ENCODE measurements at regions not wholly inside any gene's neighbourhood (a gene's known extent, or its start where the extent isn't known, plus 50 kb on each side); places are given as distances from the start of the nearest gene placed in this dataset.
"Not testable (repeated sequence)": the region's sequence is repeated elsewhere in the genome, so short reads cannot be mapped to it uniquely, and the experiment has no call there.

GRCh38 chrX:130467936-130468335 lies 66.1 kb downstream of the RBMX2 start:
- DNase-seq (ENCODE audit: low read depth in 2 of 2), result no peak

- DNase-seq (ENCODE audit: low read depth in 2 of 2), result no peak
Observed at GRCh38 chrX:130468395-130468923, 66.7 kb downstream of the RBMX2 start.

GRCh38 chrX:130482871-130483270 lies 81.1 kb downstream of the RBMX2 start:
- no peak for DNase-seq (ENCODE audit: low read depth in 2 of 2)

DNA sequence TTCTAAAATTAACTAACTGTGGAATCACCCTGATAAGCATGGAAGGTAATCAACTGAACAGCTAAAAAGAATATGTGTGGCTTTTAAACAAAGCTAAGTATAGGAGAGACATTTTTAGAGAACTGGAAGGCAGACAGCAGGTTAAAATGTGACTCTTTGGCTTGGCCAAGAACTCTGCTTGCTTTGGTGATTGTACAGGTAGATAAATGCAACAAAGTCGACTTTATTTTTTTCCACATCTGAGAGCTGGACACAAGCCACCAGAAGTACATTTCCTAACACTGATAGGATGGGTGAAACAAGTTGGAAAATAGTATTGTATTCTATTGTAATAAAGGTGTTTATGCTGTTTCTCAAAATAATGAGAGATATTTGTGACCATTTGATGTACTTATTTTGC lies 84.1 kb downstream of the RBMX2 start:
- no peak for DNase-seq (ENCODE audit: low read depth in 2 of 2)

- DNase-seq (ENCODE audit: low read depth in 2 of 2), result not testable (repeated sequence)
Observed at GRCh38 chrX:130495502-130495901, 93.7 kb downstream of the RBMX2 start.

- DNase-seq (ENCODE audit: low read depth in 2 of 2), result no peak
Observed at GRCh38 chrX:130497531-130497930, 95.7 kb downstream of the RBMX2 start.

DNA sequence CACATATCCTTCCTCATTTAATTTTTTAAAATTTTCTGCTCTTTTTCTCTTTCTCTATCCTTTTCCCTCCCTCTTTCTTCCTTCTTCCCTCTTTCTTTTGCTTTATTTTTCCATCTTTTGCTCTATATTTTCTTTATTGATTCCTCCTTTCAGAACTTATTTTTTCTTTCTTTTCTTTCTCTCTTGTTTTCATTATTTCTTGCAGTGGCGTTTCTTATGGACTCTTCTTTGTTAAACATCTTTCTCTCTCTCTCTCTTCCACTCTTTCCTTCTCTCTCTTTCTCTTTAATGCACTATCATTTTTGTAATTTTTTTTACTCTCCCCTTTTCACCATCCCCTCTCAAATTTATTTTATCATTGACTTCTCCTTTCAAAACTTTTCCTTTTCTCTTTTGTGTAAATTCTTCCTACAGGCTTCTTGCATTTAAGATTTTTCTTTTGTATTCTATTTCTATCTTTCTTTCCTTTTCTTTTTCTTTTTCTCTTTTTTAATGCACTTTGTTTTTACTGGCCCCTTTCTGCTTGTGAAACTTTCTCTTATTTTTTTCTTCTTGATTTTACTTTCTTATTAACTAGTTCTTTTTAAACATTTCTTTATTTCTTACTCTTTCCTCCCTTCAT lies 97.0 kb downstream of the RBMX2 start:
- no peak for DNase-seq (ENCODE audit: low read depth in 2 of 2)

- DNase-seq (ENCODE audit: low read depth in 2 of 2), result no peak
Observed at GRCh38 chrX:130502016-130502570, 100.3 kb downstream of the RBMX2 start.

DNA sequence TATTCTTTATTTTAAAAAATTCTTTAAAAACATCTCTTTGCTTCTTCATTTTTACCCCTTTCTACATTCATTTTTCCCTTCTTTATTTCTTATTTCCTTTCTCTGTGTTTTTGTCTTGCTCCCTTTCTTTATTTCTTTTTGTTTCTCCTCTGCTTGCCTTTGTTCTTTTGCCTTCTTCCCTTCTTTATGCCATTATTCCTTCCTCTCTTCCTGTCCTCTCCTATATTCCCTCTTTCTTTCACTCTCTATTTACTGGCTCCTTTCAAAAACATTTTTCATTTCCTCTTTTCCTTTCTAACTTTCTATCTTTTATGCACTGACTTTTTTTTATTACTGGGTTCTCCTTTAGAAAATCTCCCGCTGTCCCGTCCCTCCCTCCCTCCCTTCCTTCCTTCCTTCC lies 102.2 kb downstream of the RBMX2 start:
- no peak for DNase-seq (ENCODE audit: low read depth in 2 of 2)

DNA sequence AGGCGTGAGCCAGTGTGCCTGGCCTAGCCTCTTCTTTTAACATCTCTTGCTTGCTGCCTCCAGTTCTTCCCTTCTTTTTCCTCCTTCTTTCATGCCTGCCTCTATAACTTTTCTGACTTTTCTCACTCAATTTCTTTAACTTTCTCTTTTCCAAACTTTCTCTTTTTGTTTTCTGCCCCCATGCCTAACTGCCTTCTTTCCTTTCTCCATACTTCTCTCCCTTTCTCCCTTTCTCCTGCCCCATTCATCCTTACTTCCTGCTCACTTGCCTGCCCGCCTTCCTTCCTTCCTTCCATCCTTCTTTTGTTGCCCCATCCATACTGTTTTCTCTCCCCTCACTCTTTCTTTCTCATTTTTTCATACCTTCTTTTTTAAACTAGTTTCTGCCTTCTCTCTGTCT lies 105.2 kb downstream of the RBMX2 start:
- no peak for DNase-seq (ENCODE audit: low read depth in 2 of 2)

DNA sequence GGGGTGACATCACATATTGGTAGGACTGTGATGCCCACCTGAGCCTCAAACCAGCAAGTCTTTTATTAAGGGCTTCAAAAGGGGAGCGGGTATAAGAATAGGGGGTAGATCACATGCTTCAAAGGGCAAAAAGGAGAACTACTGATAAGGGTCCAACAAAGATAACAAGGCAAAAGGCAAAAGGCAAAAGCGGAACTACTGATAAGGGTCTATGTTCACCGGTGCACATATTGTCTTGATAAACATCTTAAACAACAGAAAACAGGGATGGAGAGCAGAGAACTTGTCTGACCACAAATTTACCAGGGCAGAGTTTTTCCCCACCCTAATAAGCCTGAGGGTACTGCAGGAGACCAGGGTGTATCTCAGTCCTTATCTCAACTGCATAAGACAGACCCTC lies 110.7 kb downstream of the RBMX2 start:
- DNase-seq (ENCODE audit: low read depth in 2 of 2), result not testable (repeated sequence)

DNA sequence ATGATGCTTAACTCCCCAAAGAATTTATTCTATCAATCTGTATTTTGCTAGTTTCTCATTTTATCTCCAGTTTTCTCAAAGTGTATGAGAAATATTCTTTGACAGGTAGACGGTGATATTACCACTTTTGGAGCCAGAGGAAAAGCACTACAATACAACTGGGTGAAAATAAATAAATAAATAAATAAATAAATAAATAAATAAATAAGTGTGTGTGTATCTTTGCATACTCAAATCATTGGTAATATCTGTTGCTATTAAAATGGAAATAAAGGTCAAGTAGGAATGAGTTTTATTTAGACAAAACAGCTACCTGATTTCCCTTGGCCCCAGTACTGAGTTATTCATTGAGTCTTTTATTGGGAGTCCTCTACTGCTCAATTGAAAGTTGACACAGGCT lies 114.3 kb downstream of the RBMX2 start:
- DNase-seq (ENCODE audit: low read depth in 2 of 2), result no peak

DNA sequence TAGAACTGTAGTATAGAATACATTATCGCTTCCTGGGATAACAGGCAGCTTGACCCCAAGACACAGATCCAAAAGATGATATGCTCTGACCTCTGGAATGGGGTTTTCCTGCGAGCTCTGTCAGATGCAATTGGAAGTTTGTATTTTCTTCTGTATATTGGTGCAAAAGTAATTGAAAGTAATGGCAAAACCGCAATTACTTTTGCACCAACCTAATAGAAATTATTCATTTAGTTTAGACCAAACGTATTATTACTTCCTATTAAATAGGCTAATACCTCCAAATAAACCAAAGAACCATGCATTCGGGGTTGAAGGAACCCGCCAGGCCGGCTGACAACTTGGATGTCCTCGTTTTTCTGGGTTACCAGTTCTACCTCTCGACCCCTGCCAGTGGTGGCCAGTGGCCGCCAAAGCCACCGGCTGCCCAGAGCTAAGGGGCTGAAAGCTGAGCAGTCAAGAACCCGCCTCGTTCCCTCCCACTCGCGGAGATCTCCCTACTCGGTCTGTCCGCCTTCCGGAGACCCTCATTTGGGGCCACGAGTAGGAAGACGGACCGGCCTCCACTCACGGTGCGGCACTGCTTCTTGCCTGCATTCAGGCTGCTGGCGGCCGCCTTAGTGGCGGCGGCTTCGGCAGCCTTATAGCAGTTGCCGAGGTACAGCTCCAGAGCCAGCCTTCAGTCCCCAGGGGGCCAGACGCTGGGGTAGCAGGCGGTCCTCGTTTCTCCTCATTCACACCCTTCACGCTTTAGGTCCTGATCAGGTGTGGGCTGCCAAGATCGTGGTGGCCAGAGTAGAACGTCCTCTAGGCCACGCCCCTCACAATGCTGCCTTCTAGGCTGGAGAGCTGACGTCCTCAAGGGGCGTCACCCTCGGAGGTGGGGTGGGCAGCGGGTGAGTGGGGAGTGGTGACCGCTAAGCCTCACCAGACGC lies 121.9 kb downstream of the RBMX2 start:
- DNase-seq (ENCODE audit: low read depth in 2 of 2), result no peak

DNA sequence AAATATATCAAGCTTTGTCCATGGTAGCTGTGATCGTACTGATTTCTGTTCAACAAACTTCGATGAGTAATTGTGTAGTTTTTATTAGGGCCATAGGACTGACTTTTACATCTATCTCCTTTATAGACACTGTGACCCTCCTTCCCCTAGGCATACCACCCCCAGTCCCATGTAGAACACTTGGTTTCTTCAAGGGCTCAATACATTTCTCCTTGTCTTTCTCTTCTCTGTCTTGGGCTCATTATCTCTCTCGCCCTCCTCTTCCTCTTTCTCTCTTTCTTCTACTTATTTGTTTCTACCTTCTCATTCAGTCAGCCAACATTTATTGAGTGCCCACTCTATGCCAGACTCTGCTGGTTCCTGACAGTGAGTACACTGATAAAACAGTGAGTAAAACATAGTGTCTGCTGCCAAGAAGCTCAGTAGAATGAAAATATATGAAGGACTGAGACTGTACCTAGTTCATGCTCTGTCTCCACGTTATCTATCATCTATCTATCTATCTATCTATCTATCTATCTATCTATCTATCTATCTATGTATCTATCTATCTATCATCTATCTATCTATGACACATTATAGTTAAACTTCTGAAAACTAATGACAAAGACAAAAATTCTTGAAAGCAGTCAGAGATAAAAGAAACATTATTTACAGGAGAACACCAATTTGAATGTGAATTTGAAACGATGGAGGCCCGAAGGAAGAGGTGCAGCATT lies 122.8 kb downstream of the RBMX2 start:
- no peak for DNase-seq (ENCODE audit: low read depth in 2 of 2)

- no peak for DNase-seq (ENCODE audit: low read depth in 2 of 2)
Observed at GRCh38 chrX:130529531-130529930, 127.7 kb downstream of the RBMX2 start.

- DNase-seq (ENCODE audit: low read depth in 2 of 2), result no peak
Observed at GRCh38 chrX:130531066-130531465, 129.3 kb downstream of the RBMX2 start.

DNA sequence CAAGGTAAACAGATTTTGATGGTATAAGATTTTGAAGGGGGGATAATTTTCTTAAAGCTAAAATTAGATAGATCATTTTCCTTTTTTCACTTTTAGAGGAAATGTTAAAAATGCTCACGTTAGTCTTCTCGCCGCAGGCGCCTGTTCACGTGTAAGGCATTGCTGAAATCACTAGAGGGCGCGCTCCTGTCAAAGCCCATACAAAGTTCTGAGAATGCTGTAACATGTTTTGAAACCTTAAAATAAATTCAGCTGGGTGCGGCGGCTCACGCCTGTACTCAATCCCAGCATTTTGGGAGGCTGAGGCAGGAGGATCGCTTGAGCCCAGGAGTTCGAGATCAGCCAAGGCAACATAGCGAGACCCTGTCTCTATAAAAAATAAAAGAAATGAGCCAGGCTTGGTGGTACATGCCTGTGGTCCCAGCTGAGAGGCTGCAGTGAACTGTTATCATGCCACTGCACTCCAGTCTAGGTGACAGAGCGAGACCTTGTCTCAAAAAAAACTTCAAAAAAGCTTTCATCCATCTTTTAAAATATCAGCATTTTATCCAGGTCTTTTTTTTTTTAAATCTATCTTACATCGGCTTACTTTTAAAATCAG lies 138.0 kb downstream of the RBMX2 start:
- peak in 1 of 2 experiments; percentile 22 for DNase-seq (ENCODE audit: low read depth in 2 of 2)

- no peak for DNase-seq (ENCODE audit: low read depth in 2 of 2)
Observed at GRCh38 chrX:130543603-130544325, 142.0 kb downstream of the RBMX2 start.

GRCh38 chrX:130545796-130546195 lies 144.0 kb downstream of the RBMX2 start:
- DNase-seq (ENCODE audit: low read depth in 2 of 2), result no peak

GRCh38 chrX:130549382-130549781 lies 147.6 kb downstream of the RBMX2 start:
- peak; percentile 41 to 51 for DNase-seq (ENCODE audit: low read depth in 2 of 2)

DNA sequence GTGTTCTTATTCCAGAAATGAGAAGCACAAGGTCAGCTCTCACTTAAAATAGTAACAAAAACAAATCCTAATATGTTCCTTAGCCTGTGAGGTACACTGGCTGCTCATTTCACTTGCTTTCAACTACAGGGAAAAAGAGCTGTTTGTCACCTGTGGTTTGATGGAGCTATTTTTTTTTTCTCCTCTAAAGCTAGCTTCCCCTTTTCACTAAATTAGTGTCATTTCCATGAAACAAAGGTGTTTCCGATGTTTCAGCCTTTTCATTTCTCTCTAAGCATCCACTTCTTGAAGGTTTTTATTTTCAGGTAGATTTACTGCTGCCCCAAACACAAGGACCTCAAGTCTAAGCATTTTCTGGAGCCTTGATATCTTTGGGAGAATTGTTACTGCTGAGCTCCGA lies 148.6 kb downstream of the RBMX2 start:
- DNase-seq (ENCODE audit: low read depth in 2 of 2), result no peak
